ENCODE measurements at regions not wholly inside any gene's neighbourhood (a gene's known extent, or its start where the extent isn't known, plus 50 kb on each side); places are given as distances from the start of the nearest gene placed in this dataset.

DNA sequence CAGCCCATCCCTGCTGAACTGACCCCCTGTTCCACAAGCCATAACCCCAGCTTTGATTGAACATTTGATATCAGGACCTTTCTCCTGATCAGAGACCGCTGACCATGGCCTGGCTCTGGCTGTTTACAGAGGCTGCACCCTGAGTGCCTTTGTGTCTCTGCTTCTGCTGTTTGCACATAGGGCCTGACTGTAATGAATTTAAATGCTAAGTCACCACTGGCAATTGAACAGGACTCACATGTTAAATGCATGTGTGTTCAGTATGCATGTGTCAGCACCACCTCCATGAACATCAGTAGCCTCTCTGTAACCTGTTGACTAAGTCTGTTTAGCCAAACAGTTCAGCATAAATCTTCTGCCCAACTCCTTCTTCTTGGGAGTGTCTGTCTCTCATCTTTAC lies 690.3 kb downstream of the TMEM121 start:
- Histone ChIP-seq H3K27ac (no peak overlapping the region), H3K4me1 (no peaks in the 10 kb centered on the region), H3K4me3 (no peak overlapping the region), H3K36me3 (no peaks in the 10 kb centered on the region), H3K27me3 (no peaks in the 10 kb centered on the region), H3K9me3 (no peaks in the 10 kb centered on the region)
- TF ChIP-seq POLR2A (IDR thresholded peaks at IDR 0.05) (no peak), CTCF (IDR thresholded peaks at IDR 0.05) (no peak), POLR2AphosphoS5 (IDR thresholded peaks at IDR 0.05; ENCODE audit: insufficient read depth in 1 of 2, low read depth in 1 of 2) (no peak)
- intact Hi-C loops (cut with DNase I): no loop called here
- no peak for DNase-seq (ENCODE audit: extremely low spot score in 2 of 2)

- DNase-seq (ENCODE audit: extremely low spot score in 2 of 2): no peak
- Histone ChIP-seq H3K27ac (no peak overlapping the region), H3K9me3 (no peaks in the 10 kb centered on the region), H3K27me3 (no peaks in the 10 kb centered on the region), H3K4me1 (no peaks in the 10 kb centered on the region), H3K36me3 (no peaks in the 10 kb centered on the region), H3K4me3 (no peak overlapping the region)
- no peak for TF ChIP-seq CTCF (IDR thresholded peaks at IDR 0.05)
- TF ChIP-seq POLR2A (IDR thresholded peaks at IDR 0.05): no peak
- no peak for TF ChIP-seq POLR2AphosphoS5 (IDR thresholded peaks at IDR 0.05; ENCODE audit: insufficient read depth in 1 of 2, low read depth in 1 of 2)
- intact Hi-C loops (cut with DNase I): no loop called here
Measured at GRCh38 chr14:106218174-106218573, 691.8 kb downstream of the TMEM121 start.

GRCh38 chr14:106222311-106222710 lies 695.9 kb downstream of the TMEM121 start:
- H3K4me1 ChIP-seq: no peaks in the 10 kb centered on the region
- H3K9me3 ChIP-seq: no peaks in the 10 kb centered on the region
- intact Hi-C loops (cut with DNase I): no loop called here
- no peak for TF ChIP-seq POLR2AphosphoS5 (IDR thresholded peaks at IDR 0.05; ENCODE audit: insufficient read depth in 1 of 2, low read depth in 1 of 2)
- no peak for TF ChIP-seq POLR2A (IDR thresholded peaks at IDR 0.05)
- no peak for TF ChIP-seq CTCF (IDR thresholded peaks at IDR 0.05)
- H3K4me3 ChIP-seq: no peak overlapping the region
- no peak for DNase-seq (ENCODE audit: extremely low spot score in 2 of 2)
- no peaks in the 10 kb centered on the region for H3K27me3 ChIP-seq
- H3K36me3 ChIP-seq: no peaks in the 10 kb centered on the region
- H3K27ac ChIP-seq: no peak overlapping the region

- intact Hi-C loops (cut with DNase I): no loop called here
- Histone ChIP-seq H3K9me3 (no peaks in the 10 kb centered on the region), H3K27me3 (no peaks in the 10 kb centered on the region), H3K4me3 (no peak overlapping the region), H3K36me3 (no peaks in the 10 kb centered on the region), H3K27ac (no peak overlapping the region), H3K4me1 (no peaks in the 10 kb centered on the region)
- DNase-seq (ENCODE audit: extremely low spot score in 2 of 2): no peak
- no peak for TF ChIP-seq POLR2AphosphoS5 (IDR thresholded peaks at IDR 0.05; ENCODE audit: insufficient read depth in 1 of 2, low read depth in 1 of 2)
- TF ChIP-seq POLR2A (IDR thresholded peaks at IDR 0.05): no peak
- TF ChIP-seq CTCF (IDR thresholded peaks at IDR 0.05): no peak
Measured at GRCh38 chr14:106222731-106223130, 696.3 kb downstream of the TMEM121 start.

DNA sequence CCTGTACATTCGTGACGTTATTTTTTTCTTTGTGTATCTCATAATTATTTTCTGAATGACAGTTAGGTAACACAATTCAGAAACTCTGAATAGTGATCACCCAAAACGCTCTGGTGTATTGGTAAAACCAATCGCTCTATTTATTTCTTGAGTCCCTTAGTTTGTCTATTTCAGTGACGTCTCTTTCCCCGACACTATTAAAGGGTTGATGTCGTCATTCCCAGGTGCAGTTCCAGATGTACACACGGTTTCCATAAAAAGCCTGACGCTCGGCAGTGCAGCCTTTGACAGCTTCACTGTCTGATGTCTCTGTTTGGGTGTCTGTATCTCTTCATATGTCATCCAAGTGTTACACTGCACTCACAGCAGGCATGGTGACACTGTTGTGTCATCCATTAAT lies 701.4 kb downstream of the TMEM121 start:
- Histone ChIP-seq H3K4me1 (no peaks in the 10 kb centered on the region), H3K9me3 (no peaks in the 10 kb centered on the region)
- intact Hi-C loops (cut with DNase I): no loop called here

More for the DNA sequence above, 701.4 kb downstream of the TMEM121 start:
- Histone ChIP-seq H3K4me3 (no peak overlapping the region), H3K36me3 (no peaks in the 10 kb centered on the region), H3K27me3 (no peaks in the 10 kb centered on the region), H3K27ac (no peak overlapping the region)
- TF ChIP-seq POLR2A (IDR thresholded peaks at IDR 0.05) (no peak), POLR2AphosphoS5 (IDR thresholded peaks at IDR 0.05; ENCODE audit: insufficient read depth in 1 of 2, low read depth in 1 of 2) (no peak), CTCF (IDR thresholded peaks at IDR 0.05) (no peak)
- no peak for DNase-seq (ENCODE audit: extremely low spot score in 2 of 2)
